KMS-11 (cell line): ENCODE measurements at regions not wholly inside any gene's neighbourhood (a gene's known extent, or its start where the extent isn't known, plus 50 kb on each side); places are given as distances from the start of the nearest gene placed in this dataset.

Source experiments
- H2AFZ ChIP-seq: fragments of 200-600 bp; sonication (generic); 2 replicates; pipeline ENCODE4 v1.6.1; 2016; ENCODE audit warnings: antibody characterized with exemption, mixed run types, low read depth
- H3K27ac ChIP-seq: fragments of 200-600 bp; sonication (generic); 2 replicates; pipeline ENCODE4 v1.6.1; 2016; ENCODE audit warnings: mild to moderate bottlenecking, mixed run types
- H3K27me3 ChIP-seq: fragments of 200-600 bp; sonication (generic); 2 replicates; pipeline ENCODE4 v1.6.1; 2017; ENCODE audit warnings: mild to moderate bottlenecking, low read depth, mixed run types, moderate library complexity; ENCODE audit not compliant: insufficient read depth
- H3K36me3 ChIP-seq: fragments of 200-600 bp; sonication (generic); 2 replicates; pipeline ENCODE4 v1.6.1; 2017; ENCODE audit warnings: mild to moderate bottlenecking, mixed run types; ENCODE audit not compliant: insufficient read depth
- H3K4me1 ChIP-seq: fragments of 200-600 bp; sonication (generic); 2 replicates; pipeline ENCODE4 v1.6.1; 2016; ENCODE audit warnings: mild to moderate bottlenecking, low read depth, mixed run types; ENCODE audit not compliant: poor library complexity, severe bottlenecking
- H3K4me2 ChIP-seq: fragments of 200-600 bp; sonication (generic); 2 replicates; pipeline ENCODE4 v1.7.0; 2016; ENCODE audit warnings: mild to moderate bottlenecking, mixed run types
- H3K4me3 ChIP-seq: fragments of 200-600 bp; sonication (generic); IDR thresholded peaks from 2 replicates; pipeline ENCODE4 v1.6.1; 2017; ENCODE audit warnings: low read depth, low read length, mixed read lengths; ENCODE audit not compliant: insufficient read depth
- H3K79me2 ChIP-seq: fragments of 200-600 bp; sonication (generic); 2 replicates; pipeline ENCODE4 v1.6.1; 2016; ENCODE audit warnings: low read depth, mixed run types; ENCODE audit not compliant: insufficient read depth
- H3K9ac ChIP-seq: fragments of 200-600 bp; sonication (generic); 2 replicates; pipeline ENCODE4 v1.6.1; 2016; ENCODE audit warnings: mild to moderate bottlenecking, mixed run types
- H4K20me1 ChIP-seq: fragments of 200-600 bp; sonication (generic); 2 replicates; pipeline ENCODE4 v1.6.1; 2016; ENCODE audit warnings: mild to moderate bottlenecking, mixed run types; ENCODE audit not compliant: insufficient read depth
- TF ChIP-seq, protein P1 (sequence below): fragments of 200-600 bp; sonication (generic); conservative IDR thresholded peaks from 2 replicates; pipeline ENCODE4 v1.6.1; 2017; ENCODE audit warnings: low read depth, mild to moderate bottlenecking, antibody characterized with exemption, low read length, moderate library complexity, mixed read lengths

- Histone ChIP-seq H4K20me1 (no peaks in the 10 kb centered on the region), H3K4me3 (no peak overlapping the region), H3K79me2 (no peaks in the 10 kb centered on the region), H3K4me1 (no peaks in the 10 kb centered on the region), H3K4me2 (no peak overlapping the region), H2AFZ (no peak overlapping the region), H3K9ac (no peak overlapping the region), H3K36me3 (no peaks in the 10 kb centered on the region), H3K27ac (no peak overlapping the region), H3K27me3 (no peaks in the 10 kb centered on the region)
- TF ChIP-seq, protein P1, sequence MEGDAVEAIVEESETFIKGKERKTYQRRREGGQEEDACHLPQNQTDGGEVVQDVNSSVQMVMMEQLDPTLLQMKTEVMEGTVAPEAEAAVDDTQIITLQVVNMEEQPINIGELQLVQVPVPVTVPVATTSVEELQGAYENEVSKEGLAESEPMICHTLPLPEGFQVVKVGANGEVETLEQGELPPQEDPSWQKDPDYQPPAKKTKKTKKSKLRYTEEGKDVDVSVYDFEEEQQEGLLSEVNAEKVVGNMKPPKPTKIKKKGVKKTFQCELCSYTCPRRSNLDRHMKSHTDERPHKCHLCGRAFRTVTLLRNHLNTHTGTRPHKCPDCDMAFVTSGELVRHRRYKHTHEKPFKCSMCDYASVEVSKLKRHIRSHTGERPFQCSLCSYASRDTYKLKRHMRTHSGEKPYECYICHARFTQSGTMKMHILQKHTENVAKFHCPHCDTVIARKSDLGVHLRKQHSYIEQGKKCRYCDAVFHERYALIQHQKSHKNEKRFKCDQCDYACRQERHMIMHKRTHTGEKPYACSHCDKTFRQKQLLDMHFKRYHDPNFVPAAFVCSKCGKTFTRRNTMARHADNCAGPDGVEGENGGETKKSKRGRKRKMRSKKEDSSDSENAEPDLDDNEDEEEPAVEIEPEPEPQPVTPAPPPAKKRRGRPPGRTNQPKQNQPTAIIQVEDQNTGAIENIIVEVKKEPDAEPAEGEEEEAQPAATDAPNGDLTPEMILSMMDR, result no peak
Measured at GRCh38 chr18:46289931-46290330, 185.7 kb downstream of the HAUS1 start.

DNA sequence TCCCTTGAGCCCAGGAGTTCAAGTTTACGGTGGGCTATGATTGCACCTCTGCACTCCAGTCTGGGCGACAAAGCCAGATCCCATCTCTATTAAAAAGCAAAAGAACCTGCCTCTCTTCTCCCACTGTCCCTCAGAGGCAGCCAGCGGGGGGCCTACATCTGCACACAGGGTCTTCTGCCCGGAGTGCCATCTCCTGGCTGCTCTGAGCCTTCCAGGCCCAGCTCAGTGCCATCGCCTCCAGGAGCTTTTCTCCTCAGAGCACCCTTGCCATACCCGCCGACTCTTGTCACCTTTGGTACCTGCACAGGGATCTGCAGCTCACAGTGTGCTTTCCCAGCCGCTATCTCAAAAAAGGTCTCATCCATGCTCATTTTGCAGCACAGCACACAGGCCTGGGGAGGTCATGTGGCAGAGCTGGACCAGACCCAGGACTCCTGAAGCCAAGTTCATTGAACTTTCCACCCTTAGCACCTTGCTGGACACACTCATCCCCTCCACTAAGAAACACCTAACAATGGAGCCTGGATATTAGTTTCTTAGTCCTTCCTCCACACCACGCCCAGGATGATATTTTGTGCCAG lies 186.3 kb downstream of the HAUS1 start:
- Histone ChIP-seq H2AFZ (no peak overlapping the region), H4K20me1 (no peaks in the 10 kb centered on the region), H3K9ac (no peak overlapping the region), H3K27ac (no peak overlapping the region), H3K27me3 (no peaks in the 10 kb centered on the region), H3K4me1 (no peaks in the 10 kb centered on the region), H3K4me2 (no peak overlapping the region), H3K79me2 (no peaks in the 10 kb centered on the region), H3K4me3 (no peak overlapping the region), H3K36me3 (no peaks in the 10 kb centered on the region)
- TF ChIP-seq, protein P1, result no peak

GRCh38 chr18:46291149-46291548 lies 187.0 kb downstream of the HAUS1 start:
- Histone ChIP-seq H3K4me3 (no peak overlapping the region), H3K9ac (no peak overlapping the region), H3K27ac (no peak overlapping the region), H3K79me2 (no peaks in the 10 kb centered on the region), H3K4me1 (no peaks in the 10 kb centered on the region), H3K36me3 (no peaks in the 10 kb centered on the region), H3K27me3 (no peaks in the 10 kb centered on the region), H4K20me1 (no peaks in the 10 kb centered on the region), H3K4me2 (no peak overlapping the region), H2AFZ (no peak overlapping the region)
- TF ChIP-seq, protein P1, result no peak

DNA sequence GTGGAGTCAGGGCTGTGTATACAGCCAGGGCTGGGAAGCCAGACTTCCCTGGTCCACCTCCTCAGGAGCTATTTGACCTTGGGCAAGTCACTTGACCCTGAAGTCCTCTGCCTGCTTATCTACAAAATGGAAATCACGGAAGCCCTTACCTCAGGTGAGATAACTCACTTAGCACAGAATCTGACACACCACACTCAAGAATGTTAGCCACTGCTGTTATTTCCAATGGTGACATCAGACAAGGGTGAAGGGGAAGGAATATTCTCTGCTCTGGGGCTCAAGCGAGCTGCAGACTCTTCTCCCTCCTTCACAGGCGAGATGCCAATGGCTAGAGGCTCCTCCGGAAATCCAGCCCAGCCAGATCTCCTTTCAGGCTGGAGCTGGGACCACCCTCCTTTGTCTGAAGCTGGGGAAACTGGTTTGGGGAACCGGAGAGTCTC lies 189.6 kb downstream of the HAUS1 start:
- Histone ChIP-seq H3K27me3 (no peaks in the 10 kb centered on the region), H3K4me1 (no peaks in the 10 kb centered on the region), H2AFZ (no peak overlapping the region), H4K20me1 (no peaks in the 10 kb centered on the region), H3K36me3 (no peaks in the 10 kb centered on the region), H3K27ac (no peak overlapping the region), H3K4me3 (no peak overlapping the region), H3K79me2 (no peaks in the 10 kb centered on the region), H3K9ac (no peak overlapping the region), H3K4me2 (no peak overlapping the region)
- TF ChIP-seq, protein P1, result no peak
